Endothelial cell (in vitro differentiated cells): ENCODE measurements at regions not wholly inside any gene's neighbourhood (a gene's known extent, or its start where the extent isn't known, plus 50 kb on each side); places are given as distances from the start of the nearest gene placed in this dataset.

ENCODE experiments used
- DNase-seq: peaks from one replicate; pipeline ENCODE4 v3.0.0; 2021; ENCODE audit warnings: low spot score
- H3K27ac Mint-ChIP-seq: one replicate; pipeline ENCODE4 v1.8.0; 2021; ENCODE audit warnings: mixed read lengths, inconsistent platforms; ENCODE audit not compliant: unreplicated experiment
- H3K27me3 Mint-ChIP-seq: one replicate; pipeline ENCODE4 v1.8.0; 2021; ENCODE audit warnings: mild to moderate bottlenecking, moderate library complexity, mixed read lengths, inconsistent platforms; ENCODE audit not compliant: unreplicated experiment
- H3K36me3 Mint-ChIP-seq: one replicate; pipeline ENCODE4 v1.8.0; 2021; ENCODE audit warnings: mild to moderate bottlenecking, low read depth, mixed read lengths, inconsistent platforms; ENCODE audit not compliant: unreplicated experiment
- H3K4me1 Mint-ChIP-seq: one replicate; pipeline ENCODE4 v1.8.0; 2021; ENCODE audit warnings: mild to moderate bottlenecking, mixed read lengths, inconsistent platforms; ENCODE audit not compliant: unreplicated experiment
- H3K4me3 Mint-ChIP-seq: one replicate; pipeline ENCODE4 v1.8.0; 2021; ENCODE audit warnings: mild to moderate bottlenecking, mixed read lengths, inconsistent platforms; ENCODE audit not compliant: unreplicated experiment
- H3K9me3 Mint-ChIP-seq: one replicate; pipeline ENCODE4 v1.8.0; 2021; ENCODE audit warnings: mixed read lengths, inconsistent platforms; ENCODE audit not compliant: unreplicated experiment
- CTCF ChIP-seq: fragments of 200-600 bp; sonication (generic); IDR thresholded peaks from one replicate; pipeline ENCODE4 v1.5.0; 2021; ENCODE audit warnings: antibody characterized with exemption; ENCODE audit not compliant: unreplicated experiment

DNA sequence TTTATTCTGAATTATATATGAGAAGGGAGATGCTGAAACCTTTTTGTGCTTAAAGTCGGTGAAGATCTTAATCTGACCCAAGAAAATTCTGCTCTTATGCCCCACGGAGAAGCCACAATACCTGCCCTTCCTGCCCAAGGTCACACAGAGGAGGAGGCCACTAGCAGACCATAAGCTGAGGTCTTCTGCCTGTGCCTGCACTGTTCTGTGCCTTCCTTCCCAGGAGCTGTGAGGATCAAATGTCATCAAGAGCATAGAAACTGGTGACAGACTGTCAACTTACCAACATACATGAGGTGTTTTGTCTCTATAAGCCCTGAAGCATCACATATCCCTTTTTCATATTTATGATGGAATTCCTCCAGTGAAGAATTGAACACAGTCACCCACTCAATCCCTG, 233.3 kb downstream of the C1D start:
- H3K27me3 Mint-ChIP-seq = peaks cover 1% of the 10 kb centered on the region

GRCh38 chr2:67833632-67834031, 229.2 kb downstream of the C1D start:
- peaks cover 4% of the 10 kb centered on the region for H3K36me3 Mint-ChIP-seq
- TF ChIP-seq CTCF = no peak
- no peaks in the 10 kb centered on the region for H3K9me3 Mint-ChIP-seq
- no peak for DNase-seq
- no peak overlapping the region for H3K4me3 Mint-ChIP-seq
- no peak overlapping the region for H3K27ac Mint-ChIP-seq
- H3K4me1 Mint-ChIP-seq = no peaks in the 10 kb centered on the region
- peaks cover 1% of the 10 kb centered on the region for H3K27me3 Mint-ChIP-seq

More for the DNA sequence above, 233.3 kb downstream of the C1D start:
- no peak overlapping the region for H3K27ac Mint-ChIP-seq
- no peaks in the 10 kb centered on the region for H3K9me3 Mint-ChIP-seq
- no peak for TF ChIP-seq CTCF
- no peak overlapping the region for H3K4me3 Mint-ChIP-seq
- H3K4me1 Mint-ChIP-seq = no peaks in the 10 kb centered on the region
- H3K36me3 Mint-ChIP-seq = peaks cover 4% of the 10 kb centered on the region
- DNase-seq = no peak

DNA sequence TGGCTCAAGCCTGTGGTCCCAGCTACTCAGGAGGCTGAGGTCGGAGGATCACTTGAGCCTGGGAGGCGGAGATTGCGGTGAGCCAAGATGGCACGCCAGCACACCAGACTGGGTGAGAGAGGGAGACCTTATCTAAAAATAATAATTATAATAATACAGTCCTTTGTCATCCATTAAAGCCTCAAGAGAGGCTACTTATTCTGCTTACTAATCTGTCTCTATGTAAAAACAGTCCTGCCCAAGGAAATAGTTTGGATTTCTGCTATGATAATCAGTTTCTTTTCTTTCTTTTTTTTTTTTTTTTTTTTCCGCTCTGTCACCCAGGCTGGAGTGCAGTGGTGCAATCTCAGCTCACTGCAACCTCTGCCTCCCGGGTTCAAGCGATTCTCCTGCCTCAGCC, 228.3 kb downstream of the C1D start:
- no peak for TF ChIP-seq CTCF
- Mint-ChIP-seq H3K4me1 (no peaks in the 10 kb centered on the region), H3K27ac (no peak overlapping the region), H3K36me3 (peaks cover 4% of the 10 kb centered on the region), H3K4me3 (no peak overlapping the region), H3K9me3 (no peaks in the 10 kb centered on the region), H3K27me3 (peaks cover 1% of the 10 kb centered on the region)
- DNase-seq = no peak

- H3K27ac Mint-ChIP-seq = no peak overlapping the region
- TF ChIP-seq CTCF = no peak
- peaks cover 1% of the 10 kb centered on the region for H3K27me3 Mint-ChIP-seq
- no peak overlapping the region for H3K4me3 Mint-ChIP-seq
- no peaks in the 10 kb centered on the region for H3K36me3 Mint-ChIP-seq
- no peak for DNase-seq
- H3K4me1 Mint-ChIP-seq = no peaks in the 10 kb centered on the region
- H3K9me3 Mint-ChIP-seq = no peaks in the 10 kb centered on the region
These were observed 227.5 kb downstream of the C1D start for GRCh38 chr2:67835266-67835665.

- H3K4me1 Mint-ChIP-seq = no peaks in the 10 kb centered on the region
- no peak overlapping the region for H3K27ac Mint-ChIP-seq
- no peak overlapping the region for H3K4me3 Mint-ChIP-seq
- no peaks in the 10 kb centered on the region for H3K27me3 Mint-ChIP-seq
- no peak for DNase-seq
- no peaks in the 10 kb centered on the region for H3K9me3 Mint-ChIP-seq
- TF ChIP-seq CTCF = no peak
- no peaks in the 10 kb centered on the region for H3K36me3 Mint-ChIP-seq
These were observed 225.9 kb downstream of the C1D start for GRCh38 chr2:67836866-67837265.
